COLO668 (cell line): ENCODE measurements at regions not wholly inside any gene's neighbourhood (a gene's known extent, or its start where the extent isn't known, plus 50 kb on each side); places are given as distances from the start of the nearest gene placed in this dataset.

Source experiments
- DNase-seq: peaks from one replicate; lab custom pipeline; 2025; ENCODE audit not compliant: unreplicated experiment; lab: John Stamatoyannopoulos, UW

- no peak for DNase-seq
Measured at GRCh38 chr11:70605468-70605815, 207.1 kb downstream of the CTTN start.

DNA sequence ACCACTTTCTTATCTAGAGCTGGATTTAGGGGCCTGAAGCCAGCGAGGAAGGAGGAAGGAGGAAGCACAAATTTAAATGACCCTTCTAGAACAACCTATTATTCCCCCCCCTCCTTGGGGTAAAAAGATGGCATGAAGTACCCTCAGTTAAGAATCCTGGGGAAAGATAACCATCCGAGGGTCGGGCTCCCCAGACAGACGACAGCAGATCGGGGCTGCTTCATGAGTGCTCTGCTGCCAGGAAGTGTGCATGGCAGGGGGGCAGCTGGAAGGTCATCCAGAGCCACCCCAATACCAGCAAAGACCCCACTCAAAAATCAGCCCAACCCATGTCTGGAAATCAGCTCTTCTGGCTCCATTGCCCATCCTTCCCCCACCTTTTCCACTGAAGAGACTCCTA is 207.5 kb downstream of the CTTN start:
- DNase-seq, result no peak

GRCh38 chr11:70606248-70606950 is 208.1 kb downstream of the CTTN start:
- DNase-seq, result no peak

- DNase-seq, result no peak
Measured at GRCh38 chr11:70606951-70607330, 208.6 kb downstream of the CTTN start.

DNA sequence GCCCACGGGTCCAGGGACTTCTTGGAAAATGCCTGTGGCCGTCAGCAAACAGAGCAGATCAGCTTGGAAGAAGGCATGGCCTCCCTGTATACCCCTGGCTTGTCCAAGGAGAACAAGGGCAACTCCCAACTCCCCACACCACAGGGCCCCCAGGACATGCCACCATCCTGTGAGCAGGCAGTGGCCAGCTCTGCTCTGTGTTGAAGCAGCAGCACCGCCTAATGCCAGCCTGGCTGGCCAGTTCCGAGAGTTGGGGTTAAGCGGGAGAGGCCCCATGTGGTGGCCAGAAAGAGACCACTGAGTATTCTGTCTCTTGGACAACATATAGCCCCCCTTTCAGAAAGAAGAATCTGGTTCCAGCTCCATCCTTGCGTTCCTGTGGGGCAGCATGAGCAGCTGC is 209.2 kb downstream of the CTTN start:
- DNase-seq, result no peak

GRCh38 chr11:70608568-70609470 is 210.5 kb downstream of the CTTN start:
- no peak for DNase-seq

DNA sequence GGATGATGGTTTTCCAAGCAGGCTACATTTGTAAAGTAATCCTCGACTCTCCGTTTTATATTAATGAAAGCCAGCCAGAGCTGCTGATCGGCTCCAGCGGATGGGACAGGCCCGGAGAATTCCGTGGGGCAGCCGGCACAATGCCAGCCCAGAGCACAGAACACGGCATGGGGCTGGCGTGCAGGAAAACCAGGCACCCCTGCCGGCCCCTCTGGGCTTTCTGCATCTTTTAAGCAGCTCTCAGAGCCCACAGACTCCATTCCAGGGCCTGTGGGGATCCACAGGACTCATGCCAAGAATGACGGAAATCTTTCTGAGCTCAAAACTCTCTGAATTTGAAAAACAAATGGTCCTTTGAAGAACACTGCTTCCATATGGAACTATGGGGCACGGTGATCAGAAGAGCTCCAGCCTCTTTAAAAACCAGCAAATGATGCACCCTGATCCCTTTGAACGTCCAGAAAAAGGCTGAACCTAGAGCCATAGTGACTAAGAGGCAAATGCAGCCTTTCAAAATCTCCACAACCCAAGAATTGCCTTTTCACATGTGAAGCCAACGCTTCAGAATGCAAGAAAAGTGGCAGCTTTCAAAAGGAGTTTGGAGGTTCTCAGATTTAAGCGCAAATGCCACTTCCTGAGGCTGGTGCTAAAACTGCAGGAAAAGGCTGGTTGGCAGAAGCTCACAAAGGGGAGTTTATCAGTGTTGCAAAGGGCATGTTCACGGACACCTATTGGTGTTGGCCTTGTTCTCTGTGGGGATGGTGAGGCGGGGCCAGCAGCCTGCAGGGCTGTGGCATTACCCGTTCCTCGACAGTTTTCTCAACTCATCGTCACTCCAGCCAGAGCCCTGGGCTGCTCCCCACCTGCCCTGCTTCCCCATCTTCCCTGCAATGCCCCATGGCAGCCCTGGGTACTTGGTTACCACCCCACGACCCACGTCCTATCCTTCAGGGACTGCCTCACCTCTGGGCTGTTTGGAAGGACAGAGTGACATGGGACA is 212.5 kb downstream of the CTTN start:
- DNase-seq, result no peak

DNA sequence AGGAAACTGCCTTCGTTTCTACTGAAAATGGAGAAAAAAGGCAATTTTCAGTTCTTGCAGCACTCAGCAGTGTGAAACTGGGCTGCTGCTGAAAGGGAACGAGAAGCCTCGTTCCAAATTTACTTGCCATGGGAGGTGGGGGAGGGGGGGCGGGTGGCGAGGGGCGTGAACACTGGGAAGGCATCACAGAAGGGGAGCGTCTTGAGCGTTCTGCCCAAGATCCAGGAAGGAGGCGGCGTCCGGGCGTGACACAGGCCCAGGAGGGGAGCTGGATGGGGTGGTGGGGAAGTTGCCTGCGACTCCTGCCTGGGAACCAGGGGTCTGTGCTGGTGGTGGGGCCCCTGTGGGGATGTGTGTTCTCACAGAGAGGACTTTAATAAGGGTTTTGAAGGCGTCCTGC is 213.5 kb downstream of the CTTN start:
- no peak for DNase-seq

DNA sequence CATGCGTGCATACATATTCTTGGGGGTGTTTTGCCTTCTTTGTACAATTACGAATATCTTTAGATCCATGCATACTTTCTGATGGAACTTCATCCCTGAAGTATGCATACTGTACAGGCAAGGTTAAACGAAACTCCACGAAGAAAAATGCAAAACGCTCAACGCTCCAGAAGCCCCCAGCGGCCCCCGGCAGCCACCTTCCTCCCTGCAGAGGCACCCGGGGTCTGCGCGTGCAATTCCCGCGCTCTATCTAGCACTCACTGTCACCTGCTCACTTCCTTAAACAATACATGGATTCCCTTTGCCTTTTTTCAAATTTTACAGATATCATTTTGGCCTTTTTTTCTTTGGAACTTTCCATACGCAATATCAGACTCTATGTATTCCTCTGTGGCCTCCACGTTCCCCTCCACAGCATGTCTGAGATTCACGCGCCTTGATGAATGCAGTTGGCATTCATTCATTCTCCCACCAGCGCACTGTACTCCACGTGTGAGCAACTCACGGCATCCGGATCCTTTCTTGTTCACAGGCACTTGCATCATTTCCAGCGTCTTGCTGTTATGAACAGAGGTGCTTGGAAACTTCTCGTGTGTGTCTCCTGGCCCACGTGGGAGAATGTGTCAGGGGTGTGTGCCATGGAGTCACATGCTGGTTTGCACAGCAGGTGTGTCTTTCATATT is 214.3 kb downstream of the CTTN start:
- DNase-seq, result no peak

- no peak for DNase-seq
Measured at GRCh38 chr11:70614034-70614681, 215.8 kb downstream of the CTTN start.

- no peak for DNase-seq
Measured at GRCh38 chr11:70615036-70615875, 216.9 kb downstream of the CTTN start.

DNA sequence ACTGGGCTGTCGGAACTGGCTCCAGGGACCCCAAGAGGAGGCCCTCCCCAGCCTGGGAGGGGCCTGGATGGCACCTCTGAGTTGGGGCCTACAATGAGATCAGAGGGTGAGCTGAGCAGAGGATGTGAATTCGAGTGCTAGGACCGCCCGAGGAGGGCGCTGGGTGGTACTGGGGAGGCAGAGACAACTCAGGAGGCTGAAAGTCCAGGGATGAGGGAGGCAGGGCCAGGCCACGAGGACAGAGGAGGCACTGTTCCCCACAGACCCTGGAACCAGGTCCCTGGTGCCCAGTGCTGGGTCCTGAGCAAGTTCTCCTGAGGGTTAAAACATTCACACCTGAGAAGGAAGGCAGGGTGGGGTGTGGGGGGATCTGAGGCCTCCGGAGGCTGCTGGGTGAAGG is 218.0 kb downstream of the CTTN start:
- DNase-seq, result no peak

DNA sequence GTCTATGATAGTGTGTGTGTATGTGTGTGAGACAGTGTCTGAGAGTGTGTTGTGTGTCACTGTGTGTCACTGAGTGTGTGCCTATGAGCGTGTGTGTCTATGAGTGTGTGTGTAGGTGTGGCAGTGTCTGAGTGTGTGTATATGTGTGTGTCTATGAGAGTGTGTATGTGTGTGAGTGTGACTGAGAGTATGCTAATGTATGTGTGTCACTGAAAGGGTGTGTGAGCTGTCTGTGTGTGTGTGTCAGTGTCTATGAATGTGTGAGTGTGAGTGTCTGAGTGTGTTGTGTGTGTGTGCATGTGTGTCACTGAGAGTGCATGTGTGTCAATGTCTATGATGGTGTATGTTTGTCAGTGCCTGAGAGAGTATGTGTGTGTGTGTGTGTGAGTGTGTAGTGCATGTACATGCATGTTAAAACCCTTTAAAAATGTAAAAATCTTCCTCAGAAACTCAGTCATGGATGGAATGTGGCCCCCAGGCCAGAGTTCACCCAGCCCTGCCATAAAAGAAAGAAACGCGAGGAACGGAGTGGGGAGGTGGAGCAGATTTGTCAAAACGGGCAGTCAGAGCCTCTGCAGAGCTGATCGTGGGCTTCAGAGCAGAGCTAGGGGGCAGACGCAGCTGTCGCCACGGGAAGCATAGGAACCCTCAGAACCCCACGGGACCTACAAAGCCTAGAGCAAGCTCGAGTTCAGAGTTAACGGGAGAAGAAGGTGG is 218.8 kb downstream of the CTTN start:
- DNase-seq, result no peak

GRCh38 chr11:70618431-70619101 is 220.2 kb downstream of the CTTN start:
- DNase-seq, result no peak

GRCh38 chr11:70619591-70619990 is 221.3 kb downstream of the CTTN start:
- no peak for DNase-seq

GRCh38 chr11:70620510-70621184 is 222.3 kb downstream of the CTTN start:
- DNase-seq, result no peak

DNA sequence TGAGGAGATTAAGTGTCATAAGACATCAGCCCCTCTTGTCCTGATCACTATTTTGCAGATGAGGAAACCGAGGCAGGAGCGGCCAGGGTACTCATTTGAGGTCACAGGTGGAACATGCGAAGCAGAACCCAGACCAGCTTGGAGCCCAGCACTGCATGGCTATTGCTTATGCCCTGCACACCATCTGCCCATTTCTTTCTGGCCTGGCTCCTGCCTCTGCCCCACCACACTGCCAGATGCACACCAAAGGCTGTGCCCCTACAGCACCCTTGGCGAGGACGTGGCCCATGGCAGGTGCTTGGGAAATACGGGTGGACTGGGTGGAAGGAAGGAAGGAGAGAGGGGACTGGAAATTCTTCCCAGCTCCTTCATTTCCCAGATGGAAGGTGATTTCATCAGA is 222.9 kb downstream of the CTTN start:
- DNase-seq, result no peak

DNA sequence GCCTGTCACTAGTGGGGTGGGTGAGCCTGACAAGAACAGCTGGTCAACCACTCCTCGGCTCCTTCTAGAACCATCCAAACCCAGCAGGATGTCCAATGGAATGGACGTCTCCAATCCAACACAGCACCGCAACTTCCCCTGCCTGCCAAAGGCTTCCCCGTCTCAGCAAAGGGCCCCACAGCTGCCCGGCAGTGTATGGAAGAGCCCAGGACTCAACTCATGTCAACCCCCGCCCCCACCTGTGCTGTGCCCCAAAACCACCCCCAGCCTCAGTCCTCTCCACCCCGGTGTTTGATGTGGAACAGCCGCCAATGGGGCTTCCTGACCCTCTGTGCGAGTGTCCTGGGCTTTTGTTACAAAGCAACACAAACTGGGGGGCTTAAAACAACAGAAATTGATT is 223.8 kb downstream of the CTTN start:
- no peak for DNase-seq
